ENCODE measurements at regions not wholly inside any gene's neighbourhood (a gene's known extent, or its start where the extent isn't known, plus 50 kb on each side); places are given as distances from the start of the nearest gene placed in this dataset.
"Not testable (repeated sequence)": the region's sequence is repeated elsewhere in the genome, so short reads cannot be mapped to it uniquely, and the experiment has no call there.

DNA sequence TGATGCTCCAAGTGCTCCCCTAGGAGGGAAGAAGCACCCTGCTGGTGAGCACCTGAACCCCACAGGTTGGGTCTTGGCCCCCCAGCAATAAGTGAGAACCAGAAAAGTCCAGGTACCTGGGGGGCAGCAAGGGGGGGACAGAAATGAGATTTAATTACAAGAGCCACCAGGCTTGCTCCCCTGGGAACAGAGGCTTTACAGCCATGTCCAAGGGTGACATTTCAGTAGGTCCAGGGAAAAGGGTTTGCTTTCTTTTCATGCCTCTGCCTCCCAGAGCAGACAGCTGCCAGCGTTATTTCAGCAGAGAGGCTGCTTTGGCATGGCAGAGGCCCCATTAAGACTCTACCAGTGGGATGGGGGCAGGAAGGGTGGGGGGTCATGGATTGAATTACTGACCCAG is 437.7 kb downstream of the BUD13 start:
- H3K4me3 Mint-ChIP-seq: no peak overlapping the region

DNA sequence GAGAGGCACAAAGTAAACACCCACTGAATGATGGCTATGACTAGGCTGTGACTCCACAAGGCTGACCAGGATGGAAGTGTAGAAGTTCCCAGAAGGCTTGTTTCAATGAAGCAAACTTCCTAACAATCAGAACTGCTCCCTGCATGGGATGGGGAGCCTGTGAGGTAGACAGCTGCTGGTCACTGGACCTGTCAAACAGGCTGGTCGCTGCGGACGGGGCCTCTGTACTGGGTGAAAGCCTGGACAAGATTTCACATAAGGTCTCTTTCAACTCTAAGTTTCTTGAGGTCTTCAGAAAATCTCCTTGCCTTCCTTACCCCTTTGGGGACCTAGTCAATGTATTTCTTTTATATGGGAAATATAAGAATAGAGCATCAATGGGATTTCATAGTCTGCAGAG is 438.2 kb downstream of the BUD13 start:
- Mint-ChIP-seq H3K9me3 (peaks cover 5% of the 10 kb centered on the region), H3K27me3 (peaks cover 6% of the 10 kb centered on the region), H3K4me3 (no peak overlapping the region), H3K36me3 (ENCODE audit: low read depth) (no peaks in the 10 kb centered on the region), H3K4me1 (ENCODE audit: low read depth) (no peaks in the 10 kb centered on the region), H3K27ac (no peak overlapping the region)
- DNase-seq: no peak

More for the DNA sequence above, 437.7 kb downstream of the BUD13 start:
- H3K36me3 Mint-ChIP-seq (ENCODE audit: low read depth): no peaks in the 10 kb centered on the region
- no peaks in the 10 kb centered on the region for H3K4me1 Mint-ChIP-seq (ENCODE audit: low read depth)
- H3K27me3 Mint-ChIP-seq: peaks cover 6% of the 10 kb centered on the region
- no peak overlapping the region for H3K27ac Mint-ChIP-seq
- peaks cover 5% of the 10 kb centered on the region for H3K9me3 Mint-ChIP-seq
- DNase-seq: no peak

DNA sequence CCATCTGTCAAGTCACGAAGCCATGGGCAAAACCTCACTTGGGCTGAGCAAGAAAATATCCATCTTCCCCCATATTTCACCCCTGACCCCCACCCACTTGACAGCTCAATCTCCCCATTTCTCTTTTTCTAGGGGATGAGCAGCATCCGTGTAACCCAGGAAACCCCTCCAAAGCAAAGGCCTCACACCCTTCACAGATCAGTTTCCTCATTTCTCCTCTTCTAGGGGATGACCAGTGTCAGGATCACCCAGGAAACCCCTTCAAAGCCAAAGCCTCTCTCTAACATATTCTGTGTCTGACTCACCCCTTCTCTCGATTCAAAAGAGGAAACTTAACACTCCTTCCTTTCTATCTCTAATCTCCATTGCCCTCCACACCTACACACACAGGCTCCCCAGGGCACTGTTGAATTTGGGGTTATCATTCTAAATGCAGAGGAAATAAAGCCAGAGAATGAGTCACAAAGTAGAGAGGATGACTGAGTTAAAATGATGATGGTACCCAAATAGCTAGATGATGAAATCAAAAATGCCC is 439.7 kb downstream of the BUD13 start:
- no peak overlapping the region for H3K27ac Mint-ChIP-seq
- no peak overlapping the region for H3K4me3 Mint-ChIP-seq
- H3K9me3 Mint-ChIP-seq: peaks cover 5% of the 10 kb centered on the region
- no peaks in the 10 kb centered on the region for H3K36me3 Mint-ChIP-seq (ENCODE audit: low read depth)
- H3K27me3 Mint-ChIP-seq: peaks cover 11% of the 10 kb centered on the region
- DNase-seq: no peak
- H3K4me1 Mint-ChIP-seq (ENCODE audit: low read depth): no peaks in the 10 kb centered on the region

DNA sequence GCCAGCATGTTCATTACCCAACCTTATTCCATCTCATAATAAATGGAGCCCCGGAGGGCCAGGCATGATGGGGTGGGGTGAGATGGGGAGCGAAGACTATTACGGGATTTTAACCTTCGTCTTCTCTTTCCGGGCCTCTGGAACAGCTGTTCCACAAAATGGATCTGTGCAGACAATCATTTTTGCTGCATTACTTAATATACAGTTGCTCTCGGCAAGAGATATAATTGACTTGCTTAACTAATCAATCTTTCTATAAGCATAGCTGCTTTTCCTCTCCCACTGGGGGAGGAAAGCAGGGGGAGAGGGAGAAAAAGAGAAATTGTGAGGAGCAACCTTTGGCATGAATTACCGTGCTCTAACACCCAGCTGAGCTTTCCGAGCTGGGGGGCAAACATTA is 440.4 kb downstream of the BUD13 start:
- Mint-ChIP-seq H3K36me3 (ENCODE audit: low read depth) (no peaks in the 10 kb centered on the region), H3K27ac (no peak overlapping the region), H3K27me3 (peaks cover 11% of the 10 kb centered on the region), H3K4me3 (no peak overlapping the region), H3K4me1 (ENCODE audit: low read depth) (no peaks in the 10 kb centered on the region), H3K9me3 (peaks cover 5% of the 10 kb centered on the region)
- no peak for DNase-seq

DNA sequence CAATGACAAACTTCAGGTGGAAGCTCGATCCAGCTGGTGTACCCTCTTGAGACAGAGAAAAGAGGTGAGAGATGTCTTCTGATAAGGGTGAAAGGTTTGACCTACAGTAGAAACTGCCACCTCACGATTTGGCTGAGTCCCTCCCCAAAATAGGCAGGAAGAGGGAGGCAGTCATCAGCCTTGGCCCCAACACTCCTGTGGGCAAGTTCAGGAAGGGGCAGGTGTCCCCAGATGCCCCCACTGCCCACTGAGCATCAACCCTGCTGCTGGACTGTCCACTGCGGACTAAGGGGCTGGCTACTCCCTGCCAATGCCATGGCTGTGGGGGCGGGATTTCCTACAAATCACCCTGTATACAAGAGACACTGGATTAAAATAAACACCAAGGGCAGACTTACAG is 441.4 kb downstream of the BUD13 start:
- H3K27me3 Mint-ChIP-seq: peaks cover 8% of the 10 kb centered on the region
- DNase-seq: no peak
- no peaks in the 10 kb centered on the region for H3K4me1 Mint-ChIP-seq (ENCODE audit: low read depth)
- H3K36me3 Mint-ChIP-seq (ENCODE audit: low read depth): no peaks in the 10 kb centered on the region
- no peak overlapping the region for H3K27ac Mint-ChIP-seq
- no peaks in the 10 kb centered on the region for H3K9me3 Mint-ChIP-seq
- H3K4me3 Mint-ChIP-seq: no peak overlapping the region

- Mint-ChIP-seq H3K27me3 (peaks cover 8% of the 10 kb centered on the region), H3K36me3 (ENCODE audit: low read depth) (no peaks in the 10 kb centered on the region), H3K27ac (no peak overlapping the region), H3K4me1 (ENCODE audit: low read depth) (no peaks in the 10 kb centered on the region), H3K4me3 (no peak overlapping the region), H3K9me3 (no peaks in the 10 kb centered on the region)
- DNase-seq: no peak
These were observed 442.2 kb downstream of the BUD13 start for GRCh38 chr11:116330439-116331185.

DNA sequence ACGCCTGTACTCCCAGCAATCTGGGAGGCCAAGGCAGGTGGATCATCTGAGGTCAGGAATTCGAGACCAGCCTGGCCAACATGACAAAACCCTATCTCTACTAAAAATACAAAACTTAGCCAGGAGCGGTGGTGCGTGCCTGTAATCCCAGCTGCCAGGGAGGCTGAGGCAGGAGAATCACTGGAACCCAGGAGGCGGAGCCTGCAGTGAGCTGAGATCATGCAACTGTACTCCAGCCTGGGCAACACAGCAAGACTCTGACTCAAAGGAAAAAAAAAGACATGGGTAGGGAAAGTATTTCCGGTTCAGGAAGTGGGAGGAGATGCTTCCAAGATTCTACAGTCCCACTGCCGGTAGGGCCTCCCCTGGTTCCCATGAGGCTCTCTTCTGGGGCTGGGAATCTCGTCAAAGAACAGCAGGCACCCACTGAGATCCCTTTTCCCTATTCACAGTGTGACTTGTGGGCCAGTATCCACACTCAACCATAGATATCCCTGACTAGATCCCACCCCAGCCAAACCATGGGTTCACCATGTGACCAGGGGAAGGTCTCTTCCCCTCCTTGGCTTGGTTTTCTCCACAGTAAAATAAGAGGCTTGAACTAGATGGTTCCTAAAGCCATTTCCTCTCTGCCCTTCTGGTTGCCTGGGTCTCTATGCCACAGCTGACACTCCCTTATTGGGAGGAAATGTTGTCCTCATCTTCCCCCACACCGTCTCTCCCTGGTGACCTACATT is 443.3 kb downstream of the BUD13 start:
- H3K36me3 Mint-ChIP-seq (ENCODE audit: low read depth): no peaks in the 10 kb centered on the region
- no peak for DNase-seq
- H3K27ac Mint-ChIP-seq: no peak overlapping the region
- H3K9me3 Mint-ChIP-seq: no peaks in the 10 kb centered on the region
- H3K27me3 Mint-ChIP-seq: peaks cover 8% of the 10 kb centered on the region
- H3K4me1 Mint-ChIP-seq (ENCODE audit: low read depth): no peaks in the 10 kb centered on the region
- H3K4me3 Mint-ChIP-seq: no peak overlapping the region

GRCh38 chr11:116328851-116329250 is 443.9 kb downstream of the BUD13 start:
- Mint-ChIP-seq H3K4me3 (no peak overlapping the region), H3K9me3 (no peaks in the 10 kb centered on the region)

DNA sequence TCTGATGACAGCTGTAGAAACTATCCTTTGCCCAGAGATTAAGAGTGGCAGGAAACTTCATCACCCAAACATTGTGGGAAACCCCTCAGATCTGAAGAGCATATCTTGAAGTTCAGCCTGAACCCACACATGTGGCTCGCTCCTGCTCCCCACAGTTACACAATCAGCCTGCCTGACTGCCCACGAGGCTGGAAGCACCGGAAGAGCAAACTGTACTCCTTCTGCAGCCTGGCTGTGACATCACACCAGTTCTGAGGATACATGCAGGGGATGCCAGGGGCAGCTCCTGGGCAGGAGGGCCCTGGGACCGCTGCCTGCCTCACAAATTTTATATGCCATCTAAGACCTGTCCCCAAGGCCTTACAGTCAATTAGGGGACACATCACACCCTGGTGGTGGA is 444.4 kb downstream of the BUD13 start:
- Mint-ChIP-seq H3K27me3 (peaks cover 8% of the 10 kb centered on the region), H3K27ac (no peak overlapping the region)

More at GRCh38 chr11:116328851-116329250, 443.9 kb downstream of the BUD13 start:
- H3K27ac Mint-ChIP-seq: no peak overlapping the region
- H3K4me1 Mint-ChIP-seq (ENCODE audit: low read depth): no peaks in the 10 kb centered on the region
- H3K27me3 Mint-ChIP-seq: peaks cover 8% of the 10 kb centered on the region
- no peaks in the 10 kb centered on the region for H3K36me3 Mint-ChIP-seq (ENCODE audit: low read depth)
- no peak for DNase-seq

GRCh38 chr11:116326146-116326545 is 446.6 kb downstream of the BUD13 start:
- H3K27ac Mint-ChIP-seq: no peak overlapping the region
- no peak for DNase-seq
- peaks cover 5% of the 10 kb centered on the region for H3K27me3 Mint-ChIP-seq
- H3K4me1 Mint-ChIP-seq (ENCODE audit: low read depth): no peaks in the 10 kb centered on the region
- H3K4me3 Mint-ChIP-seq: no peak overlapping the region
- no peaks in the 10 kb centered on the region for H3K36me3 Mint-ChIP-seq (ENCODE audit: low read depth)
- H3K9me3 Mint-ChIP-seq: peaks cover 2% of the 10 kb centered on the region

More for the DNA sequence above, 444.4 kb downstream of the BUD13 start:
- no peaks in the 10 kb centered on the region for H3K4me1 Mint-ChIP-seq (ENCODE audit: low read depth)
- H3K4me3 Mint-ChIP-seq: no peak overlapping the region
- H3K9me3 Mint-ChIP-seq: no peaks in the 10 kb centered on the region
- no peaks in the 10 kb centered on the region for H3K36me3 Mint-ChIP-seq (ENCODE audit: low read depth)
- no peak for DNase-seq

DNA sequence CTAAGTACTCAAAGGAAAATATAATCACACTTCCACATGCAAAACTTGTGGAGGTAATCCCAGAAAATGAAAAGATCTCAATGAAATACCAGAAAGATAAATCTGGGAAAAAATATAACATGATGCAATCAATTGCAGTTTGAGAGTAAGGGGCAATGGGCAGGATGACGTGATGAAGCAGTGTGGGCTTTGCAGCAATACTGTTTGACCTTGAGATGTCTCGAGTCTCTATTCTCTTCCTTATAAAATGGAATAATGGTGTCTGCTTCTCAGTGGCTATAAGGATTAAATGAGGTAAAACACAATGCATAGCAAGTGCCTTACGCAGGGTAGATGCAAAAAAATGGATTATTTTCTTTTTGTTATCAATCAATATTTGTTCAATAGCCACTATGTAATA is 447.5 kb downstream of the BUD13 start:
- H3K4me1 Mint-ChIP-seq (ENCODE audit: low read depth): no peaks in the 10 kb centered on the region

DNA sequence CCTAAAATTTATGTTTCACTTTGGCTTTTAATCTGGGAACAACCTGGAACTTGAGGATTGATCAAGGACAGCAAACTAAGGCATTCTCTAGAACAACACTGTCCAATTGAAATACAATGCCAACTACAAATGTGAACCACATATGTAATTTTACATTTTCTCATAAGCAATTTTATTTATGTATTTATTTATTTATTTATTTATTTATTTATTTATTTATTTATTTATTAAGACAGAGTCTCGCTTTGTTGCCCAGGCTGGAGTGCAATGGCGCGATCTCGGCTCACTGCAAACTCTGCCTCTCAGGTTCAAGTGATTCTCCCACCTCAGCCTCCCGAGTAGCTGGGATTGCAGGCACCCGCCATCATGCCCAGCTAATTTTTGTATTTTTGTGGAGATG is 448.7 kb downstream of the BUD13 start:
- not testable (repeated sequence) for H3K36me3 Mint-ChIP-seq (ENCODE audit: low read depth); H3K4me3 Mint-ChIP-seq; H3K27me3 Mint-ChIP-seq; H3K27ac Mint-ChIP-seq; DNase-seq; H3K9me3 Mint-ChIP-seq; H3K4me1 Mint-ChIP-seq (ENCODE audit: low read depth)

More for the DNA sequence above, 447.5 kb downstream of the BUD13 start:
- H3K27ac Mint-ChIP-seq: no peak overlapping the region
- peaks cover 5% of the 10 kb centered on the region for H3K27me3 Mint-ChIP-seq
- H3K4me3 Mint-ChIP-seq: no peak overlapping the region
- peaks cover 4% of the 10 kb centered on the region for H3K9me3 Mint-ChIP-seq
- H3K36me3 Mint-ChIP-seq (ENCODE audit: low read depth): no peaks in the 10 kb centered on the region
- no peak for DNase-seq

GRCh38 chr11:116317212-116317611 is 455.6 kb downstream of the BUD13 start:
- no peaks in the 10 kb centered on the region for H3K4me1 Mint-ChIP-seq (ENCODE audit: low read depth)

DNA sequence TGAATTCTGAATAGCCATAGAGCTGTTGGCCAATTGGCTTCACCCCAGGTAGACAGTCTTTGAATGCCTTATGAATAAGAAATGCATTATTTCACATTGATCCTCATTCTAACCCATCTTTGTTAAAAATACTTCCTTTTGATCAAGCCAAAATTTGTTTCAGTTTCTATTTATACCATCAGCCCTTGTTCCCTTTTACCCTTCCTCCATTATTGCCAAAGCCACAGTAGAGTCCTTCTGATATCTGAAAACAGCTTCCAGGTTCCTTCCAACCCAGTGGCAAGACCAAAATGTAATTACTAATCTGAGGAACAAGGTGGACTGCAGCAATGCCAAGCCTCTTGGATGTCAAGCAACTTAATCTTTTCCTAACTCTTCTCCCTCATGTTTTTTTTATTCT is 458.8 kb downstream of the BUD13 start:
- H3K27ac Mint-ChIP-seq: no peak overlapping the region
- no peaks in the 10 kb centered on the region for H3K9me3 Mint-ChIP-seq
- no peaks in the 10 kb centered on the region for H3K36me3 Mint-ChIP-seq (ENCODE audit: low read depth)
- DNase-seq: no peak
- peaks cover 40% of the 10 kb centered on the region for H3K27me3 Mint-ChIP-seq
- no peaks in the 10 kb centered on the region for H3K4me1 Mint-ChIP-seq (ENCODE audit: low read depth)
- no peak overlapping the region for H3K4me3 Mint-ChIP-seq

More at GRCh38 chr11:116317212-116317611, 455.6 kb downstream of the BUD13 start:
- Mint-ChIP-seq H3K9me3 (peaks cover 4% of the 10 kb centered on the region), H3K36me3 (ENCODE audit: low read depth) (no peaks in the 10 kb centered on the region), H3K4me3 (no peak overlapping the region), H3K27ac (no peak overlapping the region), H3K27me3 (peaks cover 24% of the 10 kb centered on the region)
- no peak for DNase-seq

All from activated T-cell treated with anti-CD3 and anti-CD28 coated beads, Interleukin-2, amount 50 U/mL, for 24 hours (primary cell).